ENCODE measurements at regions not wholly inside any gene's neighbourhood (a gene's known extent, or its start where the extent isn't known, plus 50 kb on each side); places are given as distances from the start of the nearest gene placed in this dataset.

GRCh38 chr10:81814842-81815241 is 60.2 kb upstream of the NRG3 start:
- Histone ChIP-seq H3K56ac (ENCODE audit: extremely low read depth, insufficient read depth, low read length) (no peak overlapping the region), H4K5ac (ENCODE audit: low read depth, low read length) (no peak overlapping the region), H2BK120ac (ENCODE audit: low read depth, low read length) (no peak overlapping the region), H3K36me3 (ENCODE audit: control insufficient read depth, insufficient read depth, low read length) (no peaks in the 10 kb centered on the region), H3K4me3 (ENCODE audit: insufficient read depth, low read depth, low read length) (no peak overlapping the region), H3K23ac (ENCODE audit: low read depth, low read length) (no peak overlapping the region), H3K4me1 (ENCODE audit: control insufficient read depth, insufficient read depth, low read length) (no peaks in the 10 kb centered on the region), H2AFZ (replicated peaks; ENCODE audit: low read length, poor library complexity) (no peak overlapping the region), H2BK5ac (ENCODE audit: low read depth, low read length, poor library complexity, severe bottlenecking) (no peak overlapping the region), H3K4me2 (ENCODE audit: low read depth, low read length) (no peak overlapping the region), H2BK20ac (ENCODE audit: low read depth, low read length) (no peak overlapping the region), H4K8ac (ENCODE audit: low read depth in 2 of 2, low read length in 2 of 2) (no peak overlapping the region), H4K91ac (ENCODE audit: insufficient read depth, low read depth, low read length) (no peak overlapping the region), H3K9me1 (ENCODE audit: insufficient read depth, low read length) (no peaks in the 10 kb centered on the region), H3K4ac (ENCODE audit: low read depth, low read length) (no peak overlapping the region), H3K18ac (ENCODE audit: low read depth, low read length) (no peak overlapping the region), H2BK15ac (ENCODE audit: low read depth, low read length) (no peak overlapping the region), H3K9ac (ENCODE audit: low read depth, low read length) (no peak overlapping the region), H3K27me3 (ENCODE audit: control insufficient read depth, insufficient read depth, low read length) (no peaks in the 10 kb centered on the region), H3K9me3 (ENCODE audit: control insufficient read depth, insufficient read depth, low read length) (no peaks in the 10 kb centered on the region), H4K20me1 (ENCODE audit: insufficient read depth, low read length) (no peaks in the 10 kb centered on the region), H2AK9ac (replicated peaks; ENCODE audit: low read depth, low read length, poor library complexity) (no peak overlapping the region), H3K27ac (ENCODE audit: insufficient read depth, low read length) (no peak overlapping the region), H2AK5ac (ENCODE audit: low read depth, low read length) (no peak overlapping the region), H3K14ac (replicated peaks; ENCODE audit: low read depth, low read length) (no peak overlapping the region), H3K79me1 (ENCODE audit: low read depth in 1 of 2, low read length in 2 of 2) (no peaks in the 10 kb centered on the region)
- POLR2A ChIA-PET (ENCODE audit: unreplicated experiment): no interaction called here
- WGBS, 2 experiments (ENCODE audit: extremely low coverage in 2 of 2, insufficient read length in 1 of 2): no CpG with 5 or more reads among the region's 2 CpGs
- BruUV-seq (replicated peaks): no TSS peak
- intact Hi-C loops (cut with micrococcal nuclease): no loop called here
- CTCF ChIA-PET: no interaction called here
- dilution Hi-C loops (cut with HindIII; ENCODE audit: low sequenced_read_pairs, unreplicated experiment): no loop called here
- DNase-seq: no peak
- no peak for ATAC-seq (ENCODE audit: low read depth)
- TF ChIP-seq MAFK (IDR thresholded peaks at IDR 0.05; ENCODE audit: low read depth, low read length) (no peak), RAD21 (IDR thresholded peaks at IDR 0.05; ENCODE audit: low read length) (no peak)
- in situ Hi-C loops (cut with MboI; ENCODE audit: low sequenced_read_pairs): no loop called here

Data from IMR-90 (cell line).